SK-N-SH (cell line): ENCODE measurements at regions not wholly inside any gene's neighbourhood (a gene's known extent, or its start where the extent isn't known, plus 50 kb on each side); places are given as distances from the start of the nearest gene placed in this dataset.

ENCODE experiments used
- CTCF ChIA-PET: fragments of 300-600, 350-600 bp; formaldehyde crosslinking; extraction: SDS; loops from one replicate; lab custom pipeline; 2021; lab: Yijun Ruan, JAX
- POLR2A ChIA-PET: fragments of 350-600 bp; sonication (Branson Sonifier 250); formaldehyde crosslinking; extraction: SDS; loops from one replicate; lab custom pipeline; 2020; ENCODE audit warnings: antibody characterized with exemption, inconsistent platforms; lab: Yijun Ruan, JAX
- DNase-seq: peaks from one replicate; pipeline ENCODE4 v3.0.0; 2012
- H2AFZ ChIP-seq: fragments of 200-600 bp; sonication (generic); 2 replicates; pipeline ENCODE4 v1.8.1; 2016; ENCODE audit warnings: antibody characterized with exemption, mild to moderate bottlenecking, low read depth
- H3F3A ChIP-seq: fragments of 200-600 bp; sonication (generic); replicated peaks from 2 replicates; pipeline ENCODE3; 2016; ENCODE audit warnings: antibody characterized with exemption, mild to moderate bottlenecking; ENCODE audit not compliant: insufficient read depth
- H3K27ac ChIP-seq, 2 experiments: fragments of 200-500 bp in 1 of 2; fragments of 200-600 bp in 1 of 2; sonication (Bioruptor generic) in 1 of 2; sonication (generic), shearing (Covaris generic) in 1 of 2; 2 replicates each; pipeline versions ENCODE4 v1.5.1 to v1.6.1; 2014 to 2016; ENCODE audit warnings: low read depth in 2 of 2, inconsistent platforms in 1 of 2, low read length in 1 of 2, mild to moderate bottlenecking in 1 of 2, mixed read lengths in 1 of 2
- H3K27me3 ChIP-seq: fragments of 200-600 bp; sonication (generic), shearing (Covaris generic); 2 replicates; pipeline ENCODE4 v1.6.1; 2016; ENCODE audit warnings: mixed run types; ENCODE audit not compliant: insufficient read depth
- H3K36me3 ChIP-seq, 2 experiments: fragments of 200-500 bp in 1 of 2; fragments of 200-600 bp in 1 of 2; sonication (Bioruptor generic) in 1 of 2; sonication (generic) in 1 of 2; replicated peaks in 1 of 2; 2 replicates each; pipeline versions ENCODE3 to v1.5.1; 2014 to 2016; ENCODE audit warnings: low read length in 1 of 2, mild to moderate bottlenecking in 1 of 2; ENCODE audit not compliant: insufficient read depth in 2 of 2, control insufficient read depth in 1 of 2
- H3K4me1 ChIP-seq, 2 experiments: fragments of 200-500 bp in 1 of 2; fragments of 200-600 bp in 1 of 2; sonication (Bioruptor generic) in 1 of 2; sonication (generic), shearing (Covaris generic) in 1 of 2; 2 replicates each; pipeline versions ENCODE4 v1.5.1 to v1.6.1; 2014 to 2016; ENCODE audit warnings: low read depth in 1 of 2, low read length in 1 of 2, mixed run types in 1 of 2; ENCODE audit not compliant: insufficient read depth in 2 of 2, control insufficient read depth in 1 of 2
- H3K4me2 ChIP-seq: fragments of 200-600 bp; sonication (generic), shearing (Covaris generic); 2 replicates; pipeline ENCODE4 v1.6.1; 2017; ENCODE audit warnings: mixed run types
- H3K4me3 ChIP-seq, 2 experiments: fragments of 200-500 bp in 1 of 2; fragments of 200-600 bp in 1 of 2; sonication (Bioruptor generic) in 1 of 2; sonication (generic), shearing (Covaris generic) in 1 of 2; 2 replicates each; pipeline versions ENCODE4 v1.5.1 to v1.8.1; 2014 to 2016; ENCODE audit warnings: low read depth in 2 of 2, inconsistent platforms in 1 of 2, low read length in 1 of 2, mild to moderate bottlenecking in 1 of 2, mixed read lengths in 1 of 2, moderate library complexity in 1 of 2
- H3K79me2 ChIP-seq: fragments of 200-600 bp; sonication (generic); 2 replicates; pipeline ENCODE4 v1.8.1; 2017; ENCODE audit warnings: mild to moderate bottlenecking; ENCODE audit not compliant: insufficient read depth
- H3K9ac ChIP-seq: fragments of 200-600 bp; sonication (generic); 2 replicates; pipeline ENCODE4 v1.6.1; 2017; ENCODE audit warnings: mixed run types
- H3K9me2 ChIP-seq: fragments of 200-600 bp; sonication (generic); 2 replicates; pipeline ENCODE4 v1.6.1; 2017; ENCODE audit warnings: mixed run types
- H3K9me3 ChIP-seq: fragments of 200-600 bp; sonication (generic); 2 replicates; pipeline ENCODE4 v1.6.1; 2017; ENCODE audit warnings: mixed run types, mild to moderate bottlenecking, moderate library complexity
- H4K20me1 ChIP-seq: fragments of 200-600 bp; sonication (generic); 2 replicates; pipeline ENCODE4 v1.6.1; 2017; ENCODE audit warnings: mild to moderate bottlenecking, mixed run types; ENCODE audit not compliant: insufficient read depth
- CHD2 ChIP-seq: fragments of 150-350 bp; IDR thresholded peaks from 2 replicates; pipeline ENCODE4 v1.6.1; 2018; ENCODE audit warnings: low read length; ENCODE audit not compliant: partially characterized antibody
- EZH2phosphoT487 ChIP-seq: fragments of 200-600 bp; sonication (generic); IDR thresholded peaks from 2 replicates; pipeline ENCODE4 v1.6.1; 2017; ENCODE audit warnings: low read depth, mixed run types, mild to moderate bottlenecking, antibody characterized with exemption, moderate library complexity, borderline replicate concordance
- FOSL2 ChIP-seq: IDR thresholded peaks from 2 replicates; pipeline ENCODE4 v1.4.0; 2012; ENCODE audit warnings: low read depth, mild to moderate bottlenecking, moderate library complexity, borderline replicate concordance
- FOXJ3 ChIP-seq: sonication (generic); formaldehyde crosslinking; IDR thresholded peaks from 2 replicates; pipeline ENCODE4 v1.5.1; 2020; ENCODE audit warnings: mild to moderate bottlenecking, missing genetic modification reagents
- GATA2 ChIP-seq: sonication (generic); formaldehyde crosslinking; IDR thresholded peaks from 2 replicates; pipeline ENCODE4 v1.5.0; 2020; ENCODE audit warnings: mild to moderate bottlenecking, missing genetic modification reagents
- MEF2A ChIP-seq: IDR thresholded peaks from 2 replicates; pipeline ENCODE4 v1.4.0; 2012; ENCODE audit warnings: low read depth, borderline replicate concordance
- PBX3 ChIP-seq: IDR thresholded peaks from 2 replicates; pipeline ENCODE4; 2012
- POLR2AphosphoS5 ChIP-seq: IDR thresholded peaks from 2 replicates; pipeline ENCODE4 v1.6.1; 2012; ENCODE audit warnings: low read depth, low read length
- RXRA ChIP-seq: IDR thresholded peaks from 2 replicates; pipeline ENCODE4 v1.4.0; 2012; ENCODE audit warnings: low read depth, mild to moderate bottlenecking, borderline replicate concordance
- WGBS: methylation state at CpG from one replicate; pipeline ENCODE4 v1.1.6; 2017; ENCODE audit warnings: low lambda C conversion rate; 5-methylcytosine and 5-hydroxymethylcytosine counted together
- TF ChIP-seq, protein P1 (sequence below): fragments of 200-600 bp; sonication (generic); IDR thresholded peaks from 2 replicates; pipeline ENCODE4 v1.6.1; 2017; ENCODE audit warnings: antibody characterized with exemption, mild to moderate bottlenecking, moderate library complexity
- TF ChIP-seq, protein P2 (sequence below): IDR thresholded peaks from 2 replicates; pipeline ENCODE4 v1.6.1; 2012; ENCODE audit warnings: mild to moderate bottlenecking, low read depth, low read length, moderate library complexity

DNA sequence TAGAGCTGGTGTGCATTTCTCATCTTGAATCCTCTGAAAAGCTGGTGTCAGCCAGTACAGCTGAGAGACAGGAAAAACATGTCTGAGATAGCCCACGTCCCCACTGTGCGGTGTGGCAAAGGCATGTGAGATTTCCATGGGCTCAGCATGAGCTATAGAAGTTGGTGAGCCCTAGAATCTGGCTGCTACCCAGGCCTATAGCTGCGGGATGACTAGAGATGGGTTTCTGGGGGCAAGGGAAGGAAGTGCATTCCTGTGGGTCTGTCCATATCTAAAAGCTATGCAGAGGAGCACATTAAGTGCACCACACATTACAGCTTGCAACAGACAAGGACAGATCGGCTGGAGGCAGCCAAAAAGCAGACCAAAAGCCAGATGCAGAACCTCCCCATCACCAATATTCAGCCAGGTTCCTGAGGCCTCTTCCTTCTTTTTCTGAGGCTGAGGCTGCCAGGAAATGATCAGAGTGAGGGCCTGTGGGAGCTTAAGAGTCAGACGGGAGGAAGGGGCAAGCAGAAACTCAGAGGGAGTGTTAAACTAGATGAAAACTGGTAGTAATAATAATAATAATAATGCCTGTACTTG lies 55.8 kb upstream of the RANBP3L start (continued):
- TF ChIP-seq PBX3, result no peak
- TF ChIP-seq RXRA, result no peak
- no peak for TF ChIP-seq CHD2
- TF ChIP-seq POLR2AphosphoS5, result no peak
- TF ChIP-seq FOXJ3 (CRISPR knock-in tag), result no peak
- TF ChIP-seq, all 33 proteins: peak for 0

GRCh38 chr5:36359267-36359666 lies 57.6 kb upstream of the RANBP3L start:
- no peak for TF ChIP-seq PBX3
- TF ChIP-seq, protein P1, sequence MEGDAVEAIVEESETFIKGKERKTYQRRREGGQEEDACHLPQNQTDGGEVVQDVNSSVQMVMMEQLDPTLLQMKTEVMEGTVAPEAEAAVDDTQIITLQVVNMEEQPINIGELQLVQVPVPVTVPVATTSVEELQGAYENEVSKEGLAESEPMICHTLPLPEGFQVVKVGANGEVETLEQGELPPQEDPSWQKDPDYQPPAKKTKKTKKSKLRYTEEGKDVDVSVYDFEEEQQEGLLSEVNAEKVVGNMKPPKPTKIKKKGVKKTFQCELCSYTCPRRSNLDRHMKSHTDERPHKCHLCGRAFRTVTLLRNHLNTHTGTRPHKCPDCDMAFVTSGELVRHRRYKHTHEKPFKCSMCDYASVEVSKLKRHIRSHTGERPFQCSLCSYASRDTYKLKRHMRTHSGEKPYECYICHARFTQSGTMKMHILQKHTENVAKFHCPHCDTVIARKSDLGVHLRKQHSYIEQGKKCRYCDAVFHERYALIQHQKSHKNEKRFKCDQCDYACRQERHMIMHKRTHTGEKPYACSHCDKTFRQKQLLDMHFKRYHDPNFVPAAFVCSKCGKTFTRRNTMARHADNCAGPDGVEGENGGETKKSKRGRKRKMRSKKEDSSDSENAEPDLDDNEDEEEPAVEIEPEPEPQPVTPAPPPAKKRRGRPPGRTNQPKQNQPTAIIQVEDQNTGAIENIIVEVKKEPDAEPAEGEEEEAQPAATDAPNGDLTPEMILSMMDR, result no peak
- no peak for TF ChIP-seq GATA2 (CRISPR knock-in tag)
- TF ChIP-seq EZH2phosphoT487, result no peak
- no peak for TF ChIP-seq FOSL2
- TF ChIP-seq MEF2A, result no peak
- TF ChIP-seq, protein P2, sequence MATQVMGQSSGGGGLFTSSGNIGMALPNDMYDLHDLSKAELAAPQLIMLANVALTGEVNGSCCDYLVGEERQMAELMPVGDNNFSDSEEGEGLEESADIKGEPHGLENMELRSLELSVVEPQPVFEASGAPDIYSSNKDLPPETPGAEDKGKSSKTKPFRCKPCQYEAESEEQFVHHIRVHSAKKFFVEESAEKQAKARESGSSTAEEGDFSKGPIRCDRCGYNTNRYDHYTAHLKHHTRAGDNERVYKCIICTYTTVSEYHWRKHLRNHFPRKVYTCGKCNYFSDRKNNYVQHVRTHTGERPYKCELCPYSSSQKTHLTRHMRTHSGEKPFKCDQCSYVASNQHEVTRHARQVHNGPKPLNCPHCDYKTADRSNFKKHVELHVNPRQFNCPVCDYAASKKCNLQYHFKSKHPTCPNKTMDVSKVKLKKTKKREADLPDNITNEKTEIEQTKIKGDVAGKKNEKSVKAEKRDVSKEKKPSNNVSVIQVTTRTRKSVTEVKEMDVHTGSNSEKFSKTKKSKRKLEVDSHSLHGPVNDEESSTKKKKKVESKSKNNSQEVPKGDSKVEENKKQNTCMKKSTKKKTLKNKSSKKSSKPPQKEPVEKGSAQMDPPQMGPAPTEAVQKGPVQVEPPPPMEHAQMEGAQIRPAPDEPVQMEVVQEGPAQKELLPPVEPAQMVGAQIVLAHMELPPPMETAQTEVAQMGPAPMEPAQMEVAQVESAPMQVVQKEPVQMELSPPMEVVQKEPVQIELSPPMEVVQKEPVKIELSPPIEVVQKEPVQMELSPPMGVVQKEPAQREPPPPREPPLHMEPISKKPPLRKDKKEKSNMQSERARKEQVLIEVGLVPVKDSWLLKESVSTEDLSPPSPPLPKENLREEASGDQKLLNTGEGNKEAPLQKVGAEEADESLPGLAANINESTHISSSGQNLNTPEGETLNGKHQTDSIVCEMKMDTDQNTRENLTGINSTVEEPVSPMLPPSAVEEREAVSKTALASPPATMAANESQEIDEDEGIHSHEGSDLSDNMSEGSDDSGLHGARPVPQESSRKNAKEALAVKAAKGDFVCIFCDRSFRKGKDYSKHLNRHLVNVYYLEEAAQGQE, result no peak
- DNase-seq, result no peak
- CTCF ChIA-PET, result interaction anchor here (1.1 kb wide), 1 partner anchor 118 kb away, joined by 4 read pairs; the partner anchor contains the start of gene NADK2
- Histone ChIP-seq H3F3A (no peaks in the 10 kb centered on the region), H3K4me3 (no peak overlapping the region), H3K9ac (no peak overlapping the region), H3K4me1 (no peaks in the 10 kb centered on the region), H3K9me3 (no peaks in the 10 kb centered on the region), H4K20me1 (no peaks in the 10 kb centered on the region), H3K9me2 (no peaks in the 10 kb centered on the region), H2AFZ (no peak overlapping the region), H3K79me2 (no peaks in the 10 kb centered on the region), H3K27ac (no peak overlapping the region), H3K4me2 (no peak overlapping the region), H3K36me3 (no peaks in the 10 kb centered on the region), H3K27me3 (no peaks in the 10 kb centered on the region)
- WGBS, result 50% methylated on average over 6 of the region's 6 CpGs
- POLR2A ChIA-PET, result no interaction called here
